Neural crest cell (in vitro differentiated cells): ENCODE measurements at regions not wholly inside any gene's neighbourhood (a gene's known extent, or its start where the extent isn't known, plus 50 kb on each side); places are given as distances from the start of the nearest gene placed in this dataset.

Experiments used
- DNase-seq: peaks from one replicate; pipeline ENCODE4 v3.0.0; 2021; ENCODE audit warnings: low read depth, mixed read lengths, low spot score
- H3K27ac Mint-ChIP-seq: one replicate; pipeline ENCODE4 v1.8.0; 2021; ENCODE audit warnings: mild to moderate bottlenecking, mixed read lengths; ENCODE audit not compliant: unreplicated experiment
- H3K27me3 Mint-ChIP-seq: 2 replicates; pipeline ENCODE4 v1.8.0; 2021; ENCODE audit warnings: low read depth, mild to moderate bottlenecking, mixed read lengths
- H3K36me3 Mint-ChIP-seq: 2 replicates; pipeline ENCODE4 v1.8.0; 2021; ENCODE audit warnings: low read depth, mild to moderate bottlenecking, mixed read lengths
- H3K4me1 Mint-ChIP-seq: 2 replicates; pipeline ENCODE4 v1.8.0; 2021; ENCODE audit warnings: mixed read lengths
- H3K4me3 Mint-ChIP-seq: one replicate; pipeline ENCODE4 v1.8.0; 2021; ENCODE audit warnings: mild to moderate bottlenecking, mixed read lengths
- H3K9me3 Mint-ChIP-seq: 2 replicates; pipeline ENCODE4 v1.8.0; 2021; ENCODE audit warnings: mixed read lengths
- TF ChIP-seq, protein P1 (sequence below): fragments of 200-600 bp; sonication (generic); conservative IDR thresholded peaks from 2 replicates; pipeline ENCODE4 v1.5.0; 2021; ENCODE audit warnings: antibody characterized with exemption, mild to moderate bottlenecking

DNA sequence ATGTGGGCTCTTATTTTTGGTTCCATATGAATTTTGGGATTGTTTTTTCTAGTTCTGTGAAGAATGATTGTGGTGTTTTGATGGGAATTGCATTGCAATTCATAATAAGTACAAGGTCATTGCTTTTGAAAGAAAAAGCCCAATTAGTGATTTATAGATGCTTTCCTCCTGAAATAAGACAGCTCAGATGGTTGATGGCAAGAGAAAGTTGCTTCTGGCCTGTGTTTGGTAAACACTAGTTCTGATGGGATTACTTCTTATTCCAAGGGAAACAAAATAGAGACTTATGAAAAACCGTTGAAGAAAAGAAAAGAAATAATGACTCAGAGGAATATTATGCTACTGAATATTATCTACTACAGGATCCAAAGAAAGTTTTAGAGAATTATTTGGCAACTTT is 144.9 kb downstream of the SPANXA1 start:
- Mint-ChIP-seq H3K27ac (no peak overlapping the region), H3K4me3 (no peak overlapping the region), H3K27me3 (no peaks in the 10 kb centered on the region), H3K4me1 (no peaks in the 10 kb centered on the region), H3K9me3 (peaks cover 12% of the 10 kb centered on the region), H3K36me3 (no peaks in the 10 kb centered on the region)
- TF ChIP-seq, protein P1, sequence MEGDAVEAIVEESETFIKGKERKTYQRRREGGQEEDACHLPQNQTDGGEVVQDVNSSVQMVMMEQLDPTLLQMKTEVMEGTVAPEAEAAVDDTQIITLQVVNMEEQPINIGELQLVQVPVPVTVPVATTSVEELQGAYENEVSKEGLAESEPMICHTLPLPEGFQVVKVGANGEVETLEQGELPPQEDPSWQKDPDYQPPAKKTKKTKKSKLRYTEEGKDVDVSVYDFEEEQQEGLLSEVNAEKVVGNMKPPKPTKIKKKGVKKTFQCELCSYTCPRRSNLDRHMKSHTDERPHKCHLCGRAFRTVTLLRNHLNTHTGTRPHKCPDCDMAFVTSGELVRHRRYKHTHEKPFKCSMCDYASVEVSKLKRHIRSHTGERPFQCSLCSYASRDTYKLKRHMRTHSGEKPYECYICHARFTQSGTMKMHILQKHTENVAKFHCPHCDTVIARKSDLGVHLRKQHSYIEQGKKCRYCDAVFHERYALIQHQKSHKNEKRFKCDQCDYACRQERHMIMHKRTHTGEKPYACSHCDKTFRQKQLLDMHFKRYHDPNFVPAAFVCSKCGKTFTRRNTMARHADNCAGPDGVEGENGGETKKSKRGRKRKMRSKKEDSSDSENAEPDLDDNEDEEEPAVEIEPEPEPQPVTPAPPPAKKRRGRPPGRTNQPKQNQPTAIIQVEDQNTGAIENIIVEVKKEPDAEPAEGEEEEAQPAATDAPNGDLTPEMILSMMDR, result no peak
- DNase-seq, result no peak

DNA sequence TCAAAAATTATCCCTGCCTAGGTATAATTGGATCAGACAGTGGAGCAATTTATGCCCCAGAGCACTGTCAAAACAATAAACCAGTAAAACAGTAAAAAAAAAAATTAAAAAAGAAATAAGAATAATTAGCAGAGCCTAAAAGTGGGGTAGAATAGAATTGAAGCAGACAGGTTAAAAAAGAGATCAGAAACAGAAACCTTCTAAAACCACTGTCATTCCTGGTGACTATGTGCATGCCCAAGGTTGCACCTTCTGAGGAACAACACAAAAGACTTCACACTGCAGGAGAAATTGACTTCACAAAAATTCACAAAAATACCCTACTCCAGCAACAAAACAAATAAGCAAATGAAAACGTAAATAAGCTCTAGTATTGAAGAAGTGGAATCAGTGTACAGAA is 168.6 kb downstream of the SPANXA1 start:
- Mint-ChIP-seq H3K27ac (no peak overlapping the region), H3K4me1 (no peaks in the 10 kb centered on the region), H3K27me3 (no peaks in the 10 kb centered on the region), H3K4me3 (no peak overlapping the region), H3K9me3 (no peaks in the 10 kb centered on the region), H3K36me3 (no peaks in the 10 kb centered on the region)
- no peak for DNase-seq
- TF ChIP-seq, protein P1, result no peak

DNA sequence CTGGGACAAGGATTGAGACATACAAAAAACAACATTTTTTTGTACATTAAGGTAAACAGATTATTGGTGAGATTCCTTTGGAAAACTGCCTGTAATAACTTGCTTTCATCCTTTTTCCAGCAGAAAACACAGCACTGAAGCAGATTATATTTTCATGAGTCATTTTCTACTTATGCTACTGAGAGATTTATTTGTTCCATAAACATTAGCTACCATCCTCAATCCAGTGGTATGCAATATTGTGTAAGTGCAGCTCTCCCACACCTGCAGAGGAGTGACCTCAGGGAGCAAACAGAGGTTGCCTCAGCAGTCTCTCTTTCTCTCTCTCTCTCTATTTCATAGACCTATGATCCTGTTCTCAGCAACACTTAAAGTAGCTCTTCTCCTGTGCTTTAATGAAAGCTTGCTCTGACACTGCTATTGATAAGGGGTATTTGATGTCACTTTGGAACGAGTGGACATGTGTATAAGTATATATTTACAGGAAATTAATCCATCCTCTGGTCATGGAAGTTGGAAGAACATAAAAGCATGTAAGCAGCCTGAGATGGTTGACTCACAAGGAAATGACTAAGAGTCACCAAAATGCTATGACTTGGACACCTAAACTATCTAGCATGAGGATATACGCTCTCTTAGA is 163.7 kb upstream of the SPANXC start:
- DNase-seq, result no peak
- no peak overlapping the region for H3K27ac Mint-ChIP-seq
- H3K4me1 Mint-ChIP-seq, result no peaks in the 10 kb centered on the region
- no peaks in the 10 kb centered on the region for H3K36me3 Mint-ChIP-seq
- no peaks in the 10 kb centered on the region for H3K27me3 Mint-ChIP-seq
- TF ChIP-seq, protein P1, result no peak
- H3K4me3 Mint-ChIP-seq, result no peak overlapping the region
- H3K9me3 Mint-ChIP-seq, result no peaks in the 10 kb centered on the region

DNA sequence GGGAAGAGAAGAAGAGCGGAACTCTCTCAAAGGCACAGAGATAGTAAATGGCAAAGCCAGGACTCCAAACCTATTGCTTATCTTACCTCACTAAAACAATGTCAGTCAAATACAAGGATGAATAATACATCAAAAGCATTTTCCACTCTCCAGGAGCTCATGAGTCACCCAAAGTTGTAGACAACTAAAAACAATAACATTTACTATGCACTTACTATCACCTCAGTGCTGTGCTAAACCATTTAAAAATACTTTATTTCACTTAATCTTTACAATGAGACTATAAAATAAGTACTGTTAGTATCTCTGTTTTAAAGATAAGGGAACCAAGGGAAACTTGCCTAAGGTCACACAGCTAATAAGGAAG is 163.2 kb upstream of the SPANXC start:
- H3K9me3 Mint-ChIP-seq, result no peaks in the 10 kb centered on the region
- H3K4me1 Mint-ChIP-seq, result no peaks in the 10 kb centered on the region
- H3K4me3 Mint-ChIP-seq, result no peak overlapping the region
- no peak overlapping the region for H3K27ac Mint-ChIP-seq
- DNase-seq, result no peak
- no peaks in the 10 kb centered on the region for H3K36me3 Mint-ChIP-seq
- TF ChIP-seq, protein P1, result no peak
- H3K27me3 Mint-ChIP-seq, result no peaks in the 10 kb centered on the region

DNA sequence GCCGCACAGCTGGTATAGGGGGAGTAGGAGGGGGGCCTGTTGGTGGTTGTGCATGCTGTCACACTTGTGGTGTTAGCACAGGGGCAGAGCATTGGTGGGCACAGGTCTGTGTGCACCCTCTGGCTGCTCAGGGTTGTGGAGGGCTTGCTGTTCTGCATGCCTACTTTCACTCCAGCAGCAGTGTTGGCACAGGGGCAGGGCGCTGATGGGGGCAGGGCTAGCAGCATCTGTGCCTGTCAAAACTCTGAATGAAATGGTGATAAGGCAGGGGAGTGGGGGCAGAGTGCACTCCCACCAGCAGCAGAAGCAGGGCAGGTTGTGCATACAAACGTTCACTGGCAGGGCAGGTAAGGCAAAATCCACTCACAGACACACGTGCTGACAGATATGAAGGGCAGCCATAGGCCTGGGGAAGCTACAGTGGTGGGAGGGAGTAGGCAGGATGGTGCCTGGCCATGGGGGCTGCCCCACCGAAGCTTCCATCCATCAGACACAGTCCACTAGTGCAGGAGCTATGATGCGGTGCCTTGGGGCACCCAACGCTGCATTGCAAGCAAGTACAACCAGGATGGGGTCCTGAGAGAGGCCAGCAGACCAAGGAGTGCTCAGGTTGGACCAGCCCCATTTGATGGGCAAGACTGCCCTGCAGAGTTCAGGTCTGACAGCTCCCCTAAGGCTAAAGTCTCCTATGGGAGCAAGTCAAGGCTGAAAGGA is 160.7 kb upstream of the SPANXC start:
- Mint-ChIP-seq H3K9me3 (peaks cover 1% of the 10 kb centered on the region), H3K27ac (no peak overlapping the region), H3K36me3 (no peaks in the 10 kb centered on the region), H3K4me1 (no peaks in the 10 kb centered on the region), H3K27me3 (no peaks in the 10 kb centered on the region), H3K4me3 (no peak overlapping the region)
- no peak for DNase-seq
- TF ChIP-seq, protein P1, result no peak
